ENCODE measurements at regions not wholly inside any gene's neighbourhood (a gene's known extent, or its start where the extent isn't known, plus 50 kb on each side); places are given as distances from the start of the nearest gene placed in this dataset.
A peak's percentile ranks its signal among the peaks of the same experiment; 100 is the strongest.

DNA sequence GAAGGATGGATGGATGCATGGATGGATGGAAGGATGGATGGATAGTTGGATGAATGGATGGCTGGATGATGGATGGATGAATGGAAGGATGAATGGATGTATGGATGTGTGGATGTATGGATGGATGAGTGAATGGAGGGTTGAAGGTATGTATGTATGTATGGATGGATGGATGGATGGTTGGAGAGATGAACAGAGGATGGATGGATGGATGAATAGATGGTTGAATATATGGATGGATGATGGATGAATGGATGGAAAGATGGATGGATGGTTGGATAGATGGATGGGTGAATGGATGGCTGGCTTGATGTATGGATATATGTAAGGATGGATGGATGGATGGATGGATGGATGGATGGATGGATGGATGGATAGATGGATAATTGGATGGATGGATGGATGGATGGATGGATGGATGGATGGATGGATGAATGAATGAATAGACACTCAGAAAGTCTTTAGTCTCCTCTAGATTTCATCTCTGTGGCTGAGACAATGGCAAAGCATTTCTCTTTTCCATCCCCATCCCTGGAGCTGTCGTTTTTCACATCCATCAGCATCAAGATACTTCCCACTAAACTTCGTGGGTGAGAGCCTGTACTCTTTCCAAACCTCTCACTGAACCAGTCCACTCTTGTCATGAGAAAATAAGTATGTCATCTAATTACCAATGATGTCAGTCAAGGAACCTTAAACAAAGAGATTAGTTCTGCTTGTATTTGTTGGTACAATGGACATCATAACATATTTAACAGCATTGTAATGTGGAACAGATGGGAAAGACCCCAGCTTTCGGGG, 74.8 kb upstream of the CLMN start:
- intact Hi-C loops (cut with DNase I) = no loop called here
- ATAC-seq = no peak

DNA sequence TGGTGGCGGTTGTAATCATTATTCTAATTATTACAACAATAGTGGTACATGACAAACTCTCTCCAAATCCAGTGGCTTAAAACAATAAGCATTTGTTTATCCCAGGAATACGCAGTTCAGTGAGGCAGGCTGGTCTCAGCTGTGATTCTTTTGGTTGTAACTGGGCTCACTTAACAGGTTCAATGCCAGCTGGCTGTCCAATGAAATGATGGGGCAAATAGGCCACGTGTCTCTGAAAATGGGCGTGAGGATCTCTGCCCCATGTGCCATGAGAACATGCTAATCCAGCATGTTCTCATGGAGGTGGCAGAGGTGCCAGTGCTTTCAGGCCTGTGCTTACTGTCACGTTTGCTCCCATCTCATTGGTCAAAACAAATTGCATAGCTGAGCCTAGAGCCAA, 73.1 kb upstream of the CLMN start:
- ATAC-seq = no peak
- intact Hi-C loops (cut with DNase I) = no loop called here
- no peak for DNase-seq (ENCODE audit: low spot score)

More for the DNA sequence above, 74.8 kb upstream of the CLMN start:
- no peak for DNase-seq (ENCODE audit: low spot score)

DNA sequence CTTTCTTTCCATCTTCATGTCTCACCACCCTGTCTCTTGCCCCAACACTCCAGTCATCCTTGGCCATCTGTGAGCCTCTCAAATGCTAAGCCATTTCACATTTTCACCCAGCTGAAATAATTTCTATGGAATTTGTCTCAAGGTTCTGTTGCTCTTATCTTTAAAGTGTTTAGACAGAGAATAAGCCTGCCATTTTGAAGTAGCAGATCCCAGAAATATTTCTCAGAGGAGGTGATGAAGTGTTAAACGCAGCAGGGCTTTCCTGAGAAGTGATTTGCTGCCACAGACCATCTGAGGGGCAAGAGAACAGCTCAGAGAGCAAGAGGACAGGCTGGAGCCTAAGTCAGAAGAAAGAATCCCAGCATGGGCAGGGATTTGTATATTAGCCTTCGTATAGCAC, 71.6 kb upstream of the CLMN start:
- intact Hi-C loops (cut with DNase I) = no loop called here
- DNase-seq (ENCODE audit: low spot score) (no peak), ATAC-seq (no peak)

DNA sequence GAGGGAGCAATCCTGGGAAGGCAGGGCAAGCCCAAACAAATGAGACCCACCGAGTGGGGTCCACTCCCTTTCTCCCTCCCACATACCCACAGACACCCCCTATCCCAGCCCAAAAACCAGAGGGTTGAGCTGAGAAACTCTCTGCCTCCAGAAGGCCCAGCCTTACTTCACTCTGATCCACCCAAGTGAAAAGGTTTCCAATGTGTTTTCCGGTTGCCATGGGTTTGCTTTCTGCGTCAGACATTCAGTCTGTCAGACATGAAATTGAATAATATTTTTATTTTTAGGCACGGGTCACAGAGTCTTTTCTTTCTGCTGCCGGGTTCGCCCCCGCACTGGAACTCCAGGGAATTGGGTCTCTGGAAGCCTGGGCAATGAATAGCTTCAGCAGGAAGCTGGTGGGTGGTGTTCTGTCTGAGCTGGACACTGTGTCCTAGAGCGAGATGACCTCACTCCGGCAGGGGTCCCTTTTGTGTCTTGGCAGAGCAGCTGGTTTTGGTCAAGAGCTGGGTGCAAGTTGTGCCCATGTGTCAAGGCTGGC, 69.8 kb upstream of the CLMN start:
- ATAC-seq = peak; percentile 91
- intact Hi-C loops (cut with DNase I) = no loop called here
- DNase-seq (ENCODE audit: low spot score) = peak; percentile 72

DNA sequence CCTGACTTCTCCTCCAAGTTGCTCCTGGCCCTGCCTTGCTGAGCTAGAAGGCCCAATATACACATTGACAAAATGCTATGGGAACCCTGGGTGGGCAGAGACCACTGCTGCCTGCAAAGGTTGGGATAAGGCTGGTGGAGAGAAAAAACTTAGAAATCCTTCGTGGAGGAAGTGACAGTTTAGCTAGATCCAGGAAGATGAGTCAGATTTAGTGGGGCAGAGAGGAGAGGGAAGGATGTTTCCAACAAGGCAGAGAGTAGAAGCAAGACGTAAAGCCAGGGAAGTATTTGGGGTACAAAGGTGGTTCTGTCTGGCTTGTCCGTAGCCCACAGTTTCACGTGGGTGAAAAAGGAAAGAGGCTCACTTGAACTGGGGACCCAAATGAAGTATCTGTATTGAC, 69.0 kb upstream of the CLMN start:
- intact Hi-C loops (cut with DNase I) = no loop called here
- DNase-seq (ENCODE audit: low spot score) (no peak), ATAC-seq (no peak)

DNA sequence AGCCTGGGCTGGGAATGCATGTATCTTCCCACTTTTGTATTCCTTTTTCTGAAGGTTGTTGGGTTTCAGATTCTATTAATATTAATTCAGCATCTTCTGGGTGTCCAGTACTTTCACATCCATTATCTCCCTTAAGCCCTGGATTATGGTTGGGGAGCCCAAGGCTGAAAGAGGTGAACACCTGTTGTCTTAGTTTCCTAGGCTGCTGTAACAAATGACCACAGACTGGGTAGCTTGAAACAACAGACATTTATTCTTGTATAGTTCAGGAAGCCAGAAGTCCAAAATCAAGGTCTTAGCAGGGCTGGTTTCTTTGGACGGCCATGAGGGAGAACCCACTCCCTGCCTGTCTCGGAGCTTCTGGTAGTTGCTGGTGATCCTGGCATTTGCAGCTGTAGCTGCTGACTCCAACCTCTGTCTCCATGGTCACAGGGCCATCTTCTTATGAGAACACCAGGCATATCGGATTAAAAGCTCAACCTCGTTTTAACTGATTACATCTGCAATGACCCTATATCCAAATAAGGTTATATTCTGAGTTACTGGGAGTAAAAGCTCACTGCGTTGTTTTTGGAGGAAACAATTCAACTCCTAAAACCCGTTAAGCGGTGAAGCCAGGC, 68.2 kb upstream of the CLMN start:
- ATAC-seq = no peak
- no peak for DNase-seq (ENCODE audit: low spot score)
- intact Hi-C loops (cut with DNase I) = no loop called here

DNA sequence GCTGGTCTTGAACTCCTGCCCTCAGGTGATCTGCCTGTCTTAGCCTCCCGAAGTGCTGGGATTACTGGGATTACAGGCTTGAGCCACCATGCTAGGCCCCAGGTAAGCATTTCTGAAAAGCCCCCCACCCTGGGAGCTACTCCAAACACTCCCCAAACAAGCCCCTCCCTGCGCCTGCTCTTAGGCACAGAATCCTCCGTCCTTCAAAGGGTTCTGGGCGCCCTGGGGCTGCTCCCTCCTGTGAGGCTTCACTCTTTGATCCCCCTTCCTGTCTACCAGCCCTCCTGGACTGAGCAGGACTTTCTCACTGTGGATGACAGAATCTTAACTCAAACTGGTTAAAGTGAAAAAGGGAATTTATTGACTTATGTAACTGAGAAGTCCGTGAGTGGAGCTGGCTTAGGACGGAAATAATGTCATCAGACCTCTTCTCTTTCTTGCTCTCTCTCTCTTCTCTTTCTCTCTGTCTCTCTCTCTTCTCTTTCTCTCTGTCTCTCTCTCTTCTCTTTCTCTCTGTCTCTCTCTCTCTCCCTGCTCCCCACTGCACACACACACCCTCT, 66.9 kb upstream of the CLMN start:
- intact Hi-C loops (cut with DNase I) = no loop called here
- no peak for DNase-seq (ENCODE audit: low spot score)
- no peak for ATAC-seq

DNA sequence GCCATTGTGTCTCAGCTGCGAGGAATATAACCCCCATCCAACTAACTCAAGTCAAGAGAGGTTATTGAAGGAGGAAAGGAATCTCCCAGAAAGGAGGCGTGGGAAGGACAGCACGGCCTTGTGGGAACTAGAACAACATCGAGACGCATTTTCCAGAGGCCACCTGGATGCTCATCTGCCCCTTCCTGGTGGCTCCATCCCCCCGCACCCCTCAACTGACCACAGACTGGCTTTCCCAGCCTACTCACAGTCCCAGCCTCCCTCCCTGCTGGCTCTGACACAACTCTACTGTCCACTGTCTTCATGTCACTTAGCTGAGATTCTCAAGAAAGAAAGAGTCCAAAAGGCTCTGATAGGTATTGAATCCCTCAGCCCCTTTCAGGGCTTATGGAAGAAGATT, 66.0 kb upstream of the CLMN start:
- ATAC-seq (no peak), DNase-seq (ENCODE audit: low spot score) (no peak)
- intact Hi-C loops (cut with DNase I) = no loop called here

DNA sequence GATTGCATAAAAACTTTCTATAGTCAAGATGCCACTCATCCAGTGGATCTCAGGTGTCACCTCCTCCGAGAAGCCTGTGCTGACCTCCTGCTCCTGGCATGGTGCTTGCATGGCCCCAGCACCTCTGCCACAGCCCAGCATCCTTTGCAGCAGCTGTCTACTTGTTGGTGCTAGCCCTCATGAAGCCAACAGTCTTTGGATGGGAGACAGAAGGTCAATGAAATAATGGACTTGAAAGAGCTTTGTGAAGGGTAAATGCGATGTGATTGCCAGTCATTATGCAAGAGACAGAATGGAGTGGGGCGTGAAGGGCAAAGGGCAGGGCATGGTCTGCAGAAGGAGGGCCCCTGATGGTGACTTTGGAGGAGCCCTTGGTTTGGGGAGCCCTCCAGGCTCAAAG, 63.0 kb upstream of the CLMN start:
- intact Hi-C loops (cut with DNase I) = no loop called here
- ATAC-seq (no peak), DNase-seq (ENCODE audit: low spot score) (no peak)

DNA sequence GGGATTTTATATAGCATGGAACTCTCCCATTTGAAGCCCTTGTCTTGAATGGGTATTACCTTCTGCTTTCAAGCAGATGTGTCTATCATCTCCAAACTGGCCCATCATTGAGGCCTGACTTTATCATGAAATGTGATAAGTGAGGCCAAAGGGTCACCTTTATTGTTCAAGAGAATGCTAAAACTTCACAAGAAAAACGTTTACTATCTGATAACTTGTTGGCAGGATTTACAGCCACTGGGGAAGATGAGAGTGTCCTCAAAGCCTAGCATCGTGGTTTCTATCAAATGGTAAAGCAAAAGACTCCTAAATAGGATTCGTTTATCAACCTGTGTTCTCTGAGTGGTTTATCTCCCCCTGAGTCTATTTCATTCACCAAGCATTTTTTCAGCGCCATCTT, 62.0 kb upstream of the CLMN start:
- no peak for DNase-seq (ENCODE audit: low spot score)
- no peak for ATAC-seq
- intact Hi-C loops (cut with DNase I) = no loop called here

DNA sequence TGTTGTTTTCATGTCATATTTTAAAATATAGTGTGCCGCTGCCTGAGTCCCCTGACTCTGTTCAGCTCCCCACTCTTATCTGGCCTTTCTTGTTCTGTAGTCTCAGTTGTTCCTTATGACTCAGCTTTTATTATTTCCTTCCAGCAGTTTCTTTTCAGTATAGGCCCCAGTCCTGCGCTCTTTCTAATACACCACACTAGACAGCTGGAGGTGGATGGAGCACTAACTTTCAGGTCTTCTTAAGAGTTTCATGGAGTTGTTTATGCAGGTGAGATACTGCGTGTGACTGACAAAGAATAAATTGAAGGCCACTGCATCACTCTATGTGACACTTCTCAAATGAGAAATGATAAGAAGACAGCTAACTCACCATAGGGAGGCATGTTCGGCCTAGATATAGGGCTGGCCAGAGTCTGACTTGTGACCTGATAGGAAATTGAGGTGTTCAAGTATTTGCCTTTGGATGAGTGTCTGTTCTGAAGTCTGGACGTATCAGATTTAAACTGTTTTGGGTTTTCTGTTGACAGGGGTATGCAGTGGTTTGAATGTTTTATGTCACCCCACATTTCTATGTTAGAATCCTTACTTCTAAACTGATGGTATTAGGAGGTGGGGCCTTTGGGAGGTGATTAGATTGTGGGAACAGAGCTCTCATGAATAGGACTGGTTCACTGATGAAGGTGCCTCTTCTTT, 60.8 kb upstream of the CLMN start:
- no peak for ATAC-seq
- DNase-seq (ENCODE audit: low spot score) = no peak
- intact Hi-C loops (cut with DNase I) = no loop called here

DNA sequence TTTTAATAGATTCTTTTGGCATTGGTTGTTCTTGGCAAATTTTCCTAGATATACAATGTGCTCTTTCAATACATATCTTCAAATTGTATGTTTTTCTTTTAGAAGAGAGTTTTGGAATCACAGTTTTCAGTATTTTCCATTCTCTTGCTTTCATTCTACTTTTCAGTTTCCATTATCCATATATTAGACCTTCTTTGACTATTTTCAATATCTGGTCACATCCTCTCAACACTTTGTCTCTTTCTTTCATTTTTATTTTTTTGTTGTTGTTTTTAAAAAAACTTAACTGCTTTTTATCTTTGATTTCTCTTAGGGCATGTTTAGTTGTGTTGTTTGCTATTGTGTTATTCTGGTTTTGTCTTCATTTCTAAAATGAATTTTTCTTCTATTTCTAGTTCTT, 59.9 kb upstream of the CLMN start:
- intact Hi-C loops (cut with DNase I) = no loop called here
- DNase-seq (ENCODE audit: low spot score) (no peak), ATAC-seq (no peak)

DNA sequence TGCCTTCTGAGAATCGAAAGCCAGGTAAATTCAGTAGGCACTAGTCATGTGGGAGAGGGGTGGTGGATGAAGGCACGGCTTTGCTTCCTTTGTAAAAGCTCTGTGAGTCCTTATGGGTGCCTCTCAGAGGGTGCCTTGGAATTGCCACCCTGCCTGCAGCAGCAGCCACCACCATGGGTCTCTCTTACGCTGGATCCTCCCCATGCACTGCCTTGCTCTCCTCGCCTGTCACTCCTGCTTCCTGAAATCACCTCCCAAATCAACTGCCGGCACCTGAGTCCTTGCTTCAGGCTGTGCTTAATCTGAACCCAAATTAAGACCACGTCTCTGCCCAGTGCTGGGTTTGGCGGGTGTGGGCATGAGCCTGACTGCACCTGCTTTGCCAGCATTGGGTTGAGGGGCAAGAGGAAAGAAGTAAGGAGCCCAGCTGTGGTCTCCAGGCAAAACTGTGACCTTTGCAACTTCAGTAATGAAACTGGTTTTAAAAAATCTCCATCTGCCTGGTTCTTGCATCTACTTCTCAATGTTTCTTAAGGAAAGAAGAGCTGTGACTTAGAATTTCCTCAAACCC, 55.9 kb upstream of the CLMN start:
- ATAC-seq (no peak), DNase-seq (ENCODE audit: low spot score) (no peak)
- intact Hi-C loops (cut with DNase I) = no loop called here

DNA sequence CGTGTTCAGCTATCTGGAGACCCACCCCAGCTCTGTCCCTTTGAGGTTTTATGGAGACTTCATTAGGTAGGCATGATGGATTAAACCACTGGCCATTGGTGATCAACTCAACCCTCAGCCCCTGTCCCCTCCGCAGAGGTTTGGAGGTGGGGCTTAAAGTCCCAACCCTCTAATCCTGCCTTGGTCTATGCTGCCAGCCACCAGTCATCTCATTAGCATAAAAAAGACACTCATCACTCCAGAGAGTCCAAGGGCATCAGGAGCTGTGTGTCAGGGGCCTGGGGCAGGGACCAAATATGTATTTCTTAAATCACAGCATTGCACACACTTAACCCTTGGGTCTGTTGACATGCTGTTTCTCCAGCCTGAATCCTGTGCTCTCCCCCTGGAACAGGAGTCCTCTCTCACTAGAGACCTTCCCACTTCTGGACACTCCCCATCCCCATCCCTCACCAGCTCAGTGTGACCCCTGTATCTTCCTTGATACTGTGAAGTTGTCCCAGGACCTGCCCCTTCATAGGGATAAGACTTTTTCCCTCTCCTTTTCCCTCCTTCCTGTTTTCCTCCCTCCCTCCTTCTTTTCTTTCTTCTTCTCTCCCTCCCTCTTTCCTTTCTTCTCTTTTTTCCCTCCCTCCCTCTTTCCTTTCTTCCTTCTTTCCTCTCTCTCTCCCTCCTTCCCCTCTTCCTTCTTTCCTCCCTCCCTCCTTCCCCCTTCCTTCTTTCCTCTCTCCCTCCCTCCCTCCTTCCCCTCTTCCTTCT, 54.7 kb upstream of the CLMN start:
- no peak for ATAC-seq
- no peak for DNase-seq (ENCODE audit: low spot score)
- intact Hi-C loops (cut with DNase I) = no loop called here

DNA sequence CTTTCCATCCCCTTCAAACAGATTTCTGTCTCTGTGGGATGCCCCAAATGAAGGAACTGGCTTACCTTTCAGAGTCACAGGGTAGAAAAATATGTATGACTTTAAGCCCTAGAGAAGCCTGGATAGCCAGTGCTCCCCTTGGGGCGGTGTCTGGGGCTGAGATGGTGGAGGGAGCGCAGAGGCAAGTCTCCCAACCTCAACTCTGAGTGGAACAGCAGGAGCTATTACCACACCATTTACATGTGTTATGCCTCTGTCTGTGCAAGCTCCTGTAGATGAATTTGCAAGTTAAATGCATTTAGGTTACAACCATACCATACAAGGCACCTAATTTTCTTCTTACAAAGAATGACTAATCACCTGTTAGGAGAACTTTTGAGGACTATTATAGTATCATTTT, 50.4 kb upstream of the CLMN start:
- DNase-seq (ENCODE audit: low spot score) = no peak
- intact Hi-C loops (cut with DNase I) = no loop called here
- no peak for ATAC-seq
